DND-41 (cell line): ENCODE measurements at regions not wholly inside any gene's neighbourhood (a gene's known extent, or its start where the extent isn't known, plus 50 kb on each side); places are given as distances from the start of the nearest gene placed in this dataset.

Source experiments
- EZH2 ChIP-seq: IDR thresholded peaks from 3 replicates; pipeline ENCODE4 v1.6.1; 2012; ENCODE audit warnings: borderline replicate concordance, low read depth, mild to moderate bottlenecking, moderate library complexity, low read length, inconsistent platforms; ENCODE audit not compliant: severe bottlenecking
- TF ChIP-seq, protein P1 (sequence below): IDR thresholded peaks from 2 replicates; pipeline ENCODE4 v1.5.1; 2012; ENCODE audit warnings: borderline replicate concordance, low read length, moderate library complexity, mild to moderate bottlenecking; ENCODE audit not compliant: poor library complexity, severe bottlenecking; ENCODE audit errors: extremely low read depth

DNA sequence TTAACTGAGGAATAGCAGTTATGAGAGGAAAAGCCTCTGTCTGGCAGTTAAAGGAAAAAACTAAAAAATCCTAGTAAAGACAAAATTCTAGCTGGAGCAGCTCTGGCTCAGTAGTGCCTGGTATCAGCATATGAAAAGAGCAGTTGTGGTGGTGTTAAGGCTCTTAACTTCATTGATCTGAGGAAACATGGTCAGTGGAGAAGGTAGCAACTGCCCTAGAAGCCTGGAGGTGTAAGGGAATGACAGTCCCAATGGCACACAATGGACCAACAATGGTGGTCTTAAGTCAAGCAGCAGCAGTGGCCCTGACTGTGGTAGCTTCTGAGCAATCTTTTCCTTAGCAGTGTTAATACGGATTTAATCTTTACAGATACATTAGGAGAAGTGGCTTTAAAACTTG, 189.6 kb upstream of the POF1B start:
- TF ChIP-seq, protein P1, sequence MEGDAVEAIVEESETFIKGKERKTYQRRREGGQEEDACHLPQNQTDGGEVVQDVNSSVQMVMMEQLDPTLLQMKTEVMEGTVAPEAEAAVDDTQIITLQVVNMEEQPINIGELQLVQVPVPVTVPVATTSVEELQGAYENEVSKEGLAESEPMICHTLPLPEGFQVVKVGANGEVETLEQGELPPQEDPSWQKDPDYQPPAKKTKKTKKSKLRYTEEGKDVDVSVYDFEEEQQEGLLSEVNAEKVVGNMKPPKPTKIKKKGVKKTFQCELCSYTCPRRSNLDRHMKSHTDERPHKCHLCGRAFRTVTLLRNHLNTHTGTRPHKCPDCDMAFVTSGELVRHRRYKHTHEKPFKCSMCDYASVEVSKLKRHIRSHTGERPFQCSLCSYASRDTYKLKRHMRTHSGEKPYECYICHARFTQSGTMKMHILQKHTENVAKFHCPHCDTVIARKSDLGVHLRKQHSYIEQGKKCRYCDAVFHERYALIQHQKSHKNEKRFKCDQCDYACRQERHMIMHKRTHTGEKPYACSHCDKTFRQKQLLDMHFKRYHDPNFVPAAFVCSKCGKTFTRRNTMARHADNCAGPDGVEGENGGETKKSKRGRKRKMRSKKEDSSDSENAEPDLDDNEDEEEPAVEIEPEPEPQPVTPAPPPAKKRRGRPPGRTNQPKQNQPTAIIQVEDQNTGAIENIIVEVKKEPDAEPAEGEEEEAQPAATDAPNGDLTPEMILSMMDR = no peak
- TF ChIP-seq EZH2 = no peak
